Upper lobe of left lung (tissue), 4 donors: ENCODE measurements at regions not wholly inside any gene's neighbourhood (a gene's known extent, or its start where the extent isn't known, plus 50 kb on each side); places are given as distances from the start of the nearest gene placed in this dataset.

ENCODE experiments used
- EP300 ChIP-seq, 4 donors: sonication (generic); formaldehyde crosslinking; IDR thresholded peaks; one replicate each; pipeline ENCODE4 v1.5.1; 2017; ENCODE audit warnings: antibody characterized with exemption in 4 of 4, control low read depth in 2 of 4
- POLR2A ChIP-seq, 4 donors: fragments of 450-650 bp; IDR thresholded peaks; one replicate each; pipeline ENCODE4 v1.5.1; 2016 to 2017; ENCODE audit warnings: antibody characterized with exemption in 4 of 4, mild to moderate bottlenecking in 2 of 4
- POLR2AphosphoS5 ChIP-seq, 2 donors: sonication (generic); formaldehyde crosslinking; IDR thresholded peaks; one replicate each; pipeline ENCODE4 v1.5.1; 2017; ENCODE audit warnings: antibody characterized with exemption in 2 of 2
- TF ChIP-seq, protein P1 (sequence below), 6 experiments: fragments of 450-650 bp in 4 of 6; fragments of 200-600 bp in 2 of 6; sonication (generic) in 2 of 6; IDR thresholded peaks; one replicate each; pipeline ENCODE4 v1.5.1; 2016 to 2019; ENCODE audit warnings: antibody characterized with exemption in 6 of 6

DNA sequence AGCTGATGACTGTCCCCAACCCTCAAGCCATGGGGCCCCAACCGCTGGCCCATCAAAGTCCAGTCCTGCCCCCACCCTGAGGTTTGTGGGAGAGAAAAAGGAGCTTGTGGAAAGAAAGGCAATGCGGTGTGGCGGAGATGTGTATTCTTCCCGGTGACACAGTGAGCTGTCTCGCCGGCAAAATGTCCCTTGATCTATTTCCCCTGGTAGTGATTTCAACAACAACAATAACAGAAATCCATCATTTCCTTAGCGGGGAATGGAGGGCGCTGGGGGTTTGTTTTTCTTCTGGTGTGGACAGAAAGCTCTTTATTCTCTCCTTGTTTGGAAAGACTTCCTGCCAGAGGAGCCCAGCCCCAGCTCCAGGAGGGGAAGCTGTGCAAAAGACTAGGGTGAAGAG is 93.7 kb upstream of the LHX5 start:
- TF ChIP-seq, protein P1, sequence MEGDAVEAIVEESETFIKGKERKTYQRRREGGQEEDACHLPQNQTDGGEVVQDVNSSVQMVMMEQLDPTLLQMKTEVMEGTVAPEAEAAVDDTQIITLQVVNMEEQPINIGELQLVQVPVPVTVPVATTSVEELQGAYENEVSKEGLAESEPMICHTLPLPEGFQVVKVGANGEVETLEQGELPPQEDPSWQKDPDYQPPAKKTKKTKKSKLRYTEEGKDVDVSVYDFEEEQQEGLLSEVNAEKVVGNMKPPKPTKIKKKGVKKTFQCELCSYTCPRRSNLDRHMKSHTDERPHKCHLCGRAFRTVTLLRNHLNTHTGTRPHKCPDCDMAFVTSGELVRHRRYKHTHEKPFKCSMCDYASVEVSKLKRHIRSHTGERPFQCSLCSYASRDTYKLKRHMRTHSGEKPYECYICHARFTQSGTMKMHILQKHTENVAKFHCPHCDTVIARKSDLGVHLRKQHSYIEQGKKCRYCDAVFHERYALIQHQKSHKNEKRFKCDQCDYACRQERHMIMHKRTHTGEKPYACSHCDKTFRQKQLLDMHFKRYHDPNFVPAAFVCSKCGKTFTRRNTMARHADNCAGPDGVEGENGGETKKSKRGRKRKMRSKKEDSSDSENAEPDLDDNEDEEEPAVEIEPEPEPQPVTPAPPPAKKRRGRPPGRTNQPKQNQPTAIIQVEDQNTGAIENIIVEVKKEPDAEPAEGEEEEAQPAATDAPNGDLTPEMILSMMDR (IDR thresholded peaks at IDR 0.05) = no peak
- no peak for TF ChIP-seq POLR2AphosphoS5 (IDR thresholded peaks at IDR 0.05)
- no peak for TF ChIP-seq POLR2A (IDR thresholded peaks at IDR 0.05)
- TF ChIP-seq EP300 (IDR thresholded peaks at IDR 0.05) = no peak
